HL-60 (cell line): ENCODE measurements at regions not wholly inside any gene's neighbourhood (a gene's known extent, or its start where the extent isn't known, plus 50 kb on each side); places are given as distances from the start of the nearest gene placed in this dataset.

Experiments
- CTCF ChIP-seq: IDR thresholded peaks from one replicate; pipeline ENCODE4 v1.5.1; 2011; ENCODE audit warnings: low read length, control low read depth, inconsistent platforms; ENCODE audit not compliant: insufficient read depth
- GABPA ChIP-seq: IDR thresholded peaks from 2 replicates; pipeline ENCODE4 v1.6.1; 2012; ENCODE audit warnings: low read depth
- SPI1 ChIP-seq: IDR thresholded peaks from 2 replicates; pipeline ENCODE4 v1.6.1; 2012; ENCODE audit warnings: low read depth, mild to moderate bottlenecking, borderline replicate concordance

DNA sequence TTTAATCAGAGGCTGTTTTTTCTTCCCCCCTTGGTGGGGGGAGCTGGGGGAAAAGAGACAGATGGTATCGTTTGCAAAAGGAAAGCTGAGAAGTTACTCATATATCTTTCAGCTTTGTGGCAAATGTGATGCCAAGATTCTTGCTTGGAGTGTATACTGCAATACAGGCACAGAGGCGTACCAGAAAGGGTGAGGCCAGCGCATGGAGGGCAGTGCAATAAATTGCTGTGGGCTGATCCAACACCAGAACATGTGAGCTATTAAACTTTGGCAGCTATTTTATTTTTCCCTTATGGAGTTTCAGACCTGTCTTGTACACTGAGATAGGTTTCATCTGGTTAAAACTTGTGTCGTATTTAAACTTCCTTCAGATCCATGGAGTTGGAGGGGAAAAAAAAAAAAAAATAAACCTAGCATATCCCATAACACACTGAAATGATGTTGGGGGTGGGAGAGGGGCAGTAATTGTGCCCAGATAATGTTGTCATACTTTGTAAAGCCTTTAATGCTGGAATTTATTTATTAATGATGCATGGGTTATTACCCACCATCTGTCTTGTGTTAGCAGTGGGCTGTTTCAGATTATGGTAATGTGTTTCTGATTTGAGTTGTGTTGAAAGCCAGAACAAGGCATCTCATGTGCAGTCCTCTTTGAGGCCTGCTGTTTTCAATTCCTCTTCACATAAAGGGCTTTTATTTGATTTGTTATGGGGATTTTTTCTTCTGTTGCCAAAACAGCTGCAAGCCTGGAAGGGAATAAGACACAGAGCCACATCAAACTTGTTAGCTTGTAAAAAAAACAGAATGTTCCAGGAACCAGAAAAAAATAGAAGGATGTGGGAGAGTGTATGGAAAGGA lies 891.3 kb downstream of the TLE1 start:
- TF ChIP-seq CTCF (no peak), SPI1 (no peak), GABPA (no peak)
